PC-3 (cell line): ENCODE measurements at regions not wholly inside any gene's neighbourhood (a gene's known extent, or its start where the extent isn't known, plus 50 kb on each side); places are given as distances from the start of the nearest gene placed in this dataset.

ENCODE experiments used
- CTCF ChIP-seq: fragments of 300-600 bp; sonication (generic); conservative IDR thresholded peaks from 2 replicates; pipeline ENCODE4 v1.5.1; 2017; ENCODE audit warnings: antibody characterized with exemption, low read depth, mild to moderate bottlenecking, low read length
- EZH2 ChIP-seq: fragments of 300-600 bp; sonication (generic); IDR thresholded peaks from one replicate; pipeline ENCODE4 v1.6.1; 2017; ENCODE audit warnings: antibody characterized with exemption, mild to moderate bottlenecking, low read length; ENCODE audit not compliant: unreplicated experiment
- EZH2phosphoT487 ChIP-seq: fragments of 300-600 bp; sonication (generic); IDR thresholded peaks from 2 replicates; pipeline ENCODE4 v1.6.1; 2018; ENCODE audit warnings: mild to moderate bottlenecking, antibody characterized with exemption, low read length, borderline replicate concordance

DNA sequence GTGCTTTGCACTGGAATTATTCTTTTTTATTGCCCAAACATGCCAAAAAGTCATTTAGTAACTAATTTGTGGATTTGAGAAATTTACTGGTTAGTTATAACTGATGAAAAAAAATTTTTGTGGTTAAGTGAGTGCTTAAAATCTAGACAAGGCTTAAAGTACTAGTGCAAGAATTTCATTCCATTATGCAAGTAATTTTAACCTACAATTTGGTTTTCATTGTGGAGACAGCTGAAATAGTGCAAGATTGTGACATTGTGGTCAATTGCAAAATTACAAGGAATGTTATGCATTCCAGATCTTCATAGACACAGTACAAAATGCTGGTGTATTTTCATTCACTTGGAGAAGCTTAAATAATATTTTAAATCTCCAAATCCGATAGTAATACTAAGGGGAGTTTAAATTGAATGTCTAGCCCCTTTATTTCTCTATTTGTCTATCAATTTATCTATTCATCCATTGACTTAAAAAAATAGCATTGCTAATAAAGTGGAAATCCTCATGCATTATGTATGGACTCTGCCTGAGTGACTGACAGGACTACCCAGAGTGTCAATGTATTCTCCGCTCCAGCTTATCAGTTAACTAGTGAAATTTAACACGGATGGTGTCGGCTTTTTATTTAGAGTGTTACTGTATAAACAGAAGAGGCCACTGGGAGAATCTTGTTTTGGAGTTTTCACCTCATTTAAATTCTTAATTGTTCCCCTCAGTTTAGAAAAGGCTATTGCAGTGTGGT, 125.9 kb downstream of the ALX1 start:
- no peak for TF ChIP-seq CTCF
- no peak for TF ChIP-seq EZH2
- no peak for TF ChIP-seq EZH2phosphoT487
